ENCODE measurements at regions not wholly inside any gene's neighbourhood (a gene's known extent, or its start where the extent isn't known, plus 50 kb on each side); places are given as distances from the start of the nearest gene placed in this dataset.

DNA sequence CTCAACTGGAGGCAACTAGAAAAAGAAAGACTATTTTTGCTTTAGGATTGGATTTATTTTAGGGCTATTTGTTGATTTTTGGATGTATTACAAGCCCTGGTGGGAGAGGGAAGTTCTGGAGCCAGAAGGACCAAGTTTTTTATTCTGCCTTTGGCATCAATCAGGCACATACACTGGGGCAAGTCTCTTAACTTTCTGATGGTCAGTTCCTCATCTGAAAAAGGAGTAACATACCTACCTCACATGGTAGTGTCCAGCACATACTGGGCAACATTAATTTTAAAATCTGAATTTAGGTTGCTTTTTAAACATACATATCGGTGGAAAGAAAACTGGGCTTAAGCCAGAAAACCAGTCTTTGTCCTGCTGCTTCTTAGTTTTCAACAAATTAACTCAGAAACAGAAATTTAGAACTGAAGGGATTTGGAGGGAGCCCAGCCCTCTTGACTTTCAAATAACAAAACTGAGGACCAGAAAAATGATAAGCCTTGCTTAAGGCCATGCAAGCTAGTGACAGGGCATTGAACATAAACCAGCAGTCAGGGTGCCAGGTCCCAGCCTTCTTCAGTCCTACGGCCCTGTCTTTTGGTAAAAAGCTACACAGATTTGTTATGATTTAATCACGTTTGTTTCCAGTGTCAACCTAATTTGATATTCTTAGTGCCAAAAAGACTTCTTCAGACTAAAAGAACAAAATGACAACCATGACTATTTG lies 90.2 kb upstream of the SLC38A2 start:
- DNase-seq, result no peak

DNA sequence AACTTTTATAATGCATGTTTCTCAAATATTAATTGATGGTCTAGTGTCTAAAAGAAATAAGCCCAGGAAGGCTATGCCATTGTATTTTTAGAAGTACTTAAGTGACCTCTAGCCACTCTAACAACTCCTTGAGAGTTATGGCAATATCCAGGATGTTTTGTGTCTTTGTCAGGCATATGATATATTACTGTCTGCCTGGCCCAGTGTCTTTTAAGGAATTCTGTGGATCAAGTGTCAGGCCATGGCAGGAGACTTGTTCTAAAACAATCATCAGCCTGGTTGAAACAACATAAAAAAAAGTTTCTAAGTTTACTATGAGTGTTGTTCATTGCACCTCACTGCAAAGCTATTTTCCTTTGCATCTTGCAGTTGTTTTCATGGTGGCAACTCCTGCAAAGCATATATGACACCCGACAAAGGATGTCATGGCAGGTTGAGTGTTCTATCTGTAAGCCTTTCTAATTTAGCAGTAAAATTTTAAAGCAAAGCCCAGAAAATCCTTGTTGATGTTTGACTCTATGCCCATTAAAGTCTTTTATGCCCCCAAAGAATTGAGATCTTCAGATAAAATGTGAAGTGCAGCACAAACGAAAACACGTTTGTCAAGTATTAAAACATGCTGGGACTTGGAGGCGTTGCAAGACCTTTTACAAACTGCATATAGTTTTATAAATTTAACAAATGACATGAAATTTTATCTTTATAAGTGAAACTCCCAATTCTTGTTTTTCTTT lies 89.5 kb upstream of the SLC38A2 start:
- no peak for DNase-seq

DNA sequence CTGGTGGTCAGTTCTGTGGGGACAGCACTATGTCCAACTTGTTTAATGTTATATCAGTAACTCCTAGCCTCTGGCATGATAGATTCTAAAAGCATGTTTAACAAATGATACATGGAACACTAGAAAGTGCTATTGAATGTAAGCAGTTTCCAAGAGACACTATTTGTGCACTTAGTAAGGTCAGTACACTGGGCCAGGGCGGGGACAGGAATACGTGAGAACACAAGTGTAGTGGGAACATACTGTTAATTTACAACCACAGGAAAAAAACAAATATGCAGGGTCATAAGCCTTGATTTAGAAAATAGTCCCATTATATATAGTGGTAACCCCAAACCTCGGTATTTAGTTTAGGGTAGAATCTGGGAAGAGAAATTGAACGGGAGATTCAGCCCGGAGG lies 88.9 kb upstream of the SLC38A2 start:
- DNase-seq, result no peak

DNA sequence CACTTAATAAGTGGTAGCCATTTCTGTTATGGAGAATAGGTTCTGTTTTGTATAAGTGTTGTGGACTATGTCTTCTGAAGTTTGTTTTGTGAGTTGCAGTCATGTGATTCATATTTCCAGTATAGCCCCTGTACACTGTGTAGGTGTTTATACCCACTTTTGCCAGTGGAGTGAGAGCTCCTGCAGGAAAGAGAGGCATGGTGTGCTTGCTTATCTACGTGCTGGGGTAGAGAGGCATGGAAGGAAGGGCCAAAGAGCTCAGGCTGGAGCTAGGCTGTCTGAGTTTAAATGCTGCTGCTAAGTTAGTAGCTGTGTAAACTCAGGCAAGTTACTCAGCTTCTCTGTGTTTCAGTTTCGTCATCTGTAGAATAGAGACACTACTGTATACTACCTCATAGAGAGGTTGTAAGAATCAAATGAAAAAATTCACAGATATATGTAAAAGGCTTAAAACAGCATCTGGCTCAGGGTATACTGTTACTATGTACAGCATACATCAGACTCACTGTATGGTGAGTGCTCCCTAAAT lies 88.2 kb upstream of the SLC38A2 start:
- DNase-seq, result no peak

DNA sequence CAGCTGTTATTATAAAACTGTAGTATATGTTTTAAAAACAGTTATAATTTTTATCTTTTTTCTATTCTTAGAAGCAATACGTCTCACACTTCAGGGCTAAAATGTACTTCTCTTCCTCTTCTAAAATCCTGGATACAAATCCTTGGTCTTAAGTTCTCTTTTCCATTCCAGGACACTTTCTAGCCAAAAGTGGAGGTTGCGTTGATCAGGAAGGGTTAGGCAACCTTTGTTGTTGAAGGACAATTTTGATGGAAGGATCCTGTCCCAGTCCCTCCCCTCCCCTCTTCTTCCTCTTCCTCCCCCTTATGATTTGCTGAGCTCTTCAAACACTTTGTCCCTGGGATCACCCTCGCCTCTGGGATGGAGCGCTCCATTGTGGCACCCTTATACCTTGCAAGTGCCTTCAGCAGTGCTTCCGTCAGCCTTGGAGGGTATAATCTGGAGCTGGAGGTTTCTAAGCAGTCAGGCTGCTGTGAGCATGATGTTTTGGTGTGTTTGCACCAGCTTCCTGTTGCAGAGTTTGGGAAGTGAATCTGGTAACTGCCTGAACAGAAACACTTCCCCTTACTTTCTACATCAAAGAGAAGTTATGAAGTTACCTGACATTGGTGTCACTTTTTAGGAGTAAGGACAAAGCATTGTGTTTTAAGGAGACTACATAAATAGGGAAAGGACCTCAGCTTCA lies 87.4 kb upstream of the SLC38A2 start:
- no peak for DNase-seq

DNA sequence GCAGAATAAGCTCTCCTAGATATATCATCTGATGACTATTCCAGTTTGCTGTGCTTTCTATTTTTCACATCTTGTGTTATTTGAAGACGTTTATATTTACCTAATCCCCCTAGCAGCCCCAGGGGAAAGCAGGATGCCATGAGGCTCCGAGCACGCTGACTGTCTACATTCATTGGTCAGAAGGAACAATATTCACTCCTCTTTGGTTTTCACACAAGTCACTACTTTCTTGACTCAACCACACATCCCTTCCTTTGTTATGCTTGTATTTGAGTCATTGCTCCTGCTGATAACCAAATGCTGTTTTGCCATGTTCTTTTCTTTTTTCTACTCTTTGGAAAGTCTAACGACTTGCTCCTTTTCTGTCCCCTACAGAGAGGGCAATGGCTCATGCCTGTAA lies 86.5 kb upstream of the SLC38A2 start:
- no peak for DNase-seq

DNA sequence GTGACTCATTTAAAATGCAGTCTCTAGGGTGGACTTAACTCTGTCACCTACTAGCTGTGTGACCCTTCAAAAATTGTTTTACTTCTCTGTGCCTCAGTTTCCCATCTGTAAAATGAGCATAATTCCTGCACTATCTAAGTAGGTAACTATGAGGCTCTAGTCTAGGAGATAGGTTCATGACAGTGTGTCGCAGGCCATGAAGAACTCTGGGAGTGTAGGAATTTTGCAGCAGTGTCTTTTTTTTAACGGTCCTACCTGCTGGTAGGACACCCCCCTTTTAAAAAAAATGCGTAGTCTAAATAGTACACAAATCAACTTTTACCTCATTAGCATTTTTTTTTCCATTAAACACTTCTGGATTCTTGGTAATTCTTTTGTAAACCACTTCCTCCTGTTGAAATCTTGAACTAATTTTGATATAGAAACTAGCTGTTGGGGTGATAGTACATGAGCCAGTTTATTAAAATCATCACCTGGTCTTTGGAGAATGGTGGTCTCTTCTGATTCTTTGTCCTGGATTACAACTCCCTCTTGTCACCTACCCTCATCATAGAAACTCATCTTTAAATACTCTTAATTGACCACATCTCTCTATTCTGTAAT lies 86.0 kb upstream of the SLC38A2 start:
- DNase-seq, result no peak

DNA sequence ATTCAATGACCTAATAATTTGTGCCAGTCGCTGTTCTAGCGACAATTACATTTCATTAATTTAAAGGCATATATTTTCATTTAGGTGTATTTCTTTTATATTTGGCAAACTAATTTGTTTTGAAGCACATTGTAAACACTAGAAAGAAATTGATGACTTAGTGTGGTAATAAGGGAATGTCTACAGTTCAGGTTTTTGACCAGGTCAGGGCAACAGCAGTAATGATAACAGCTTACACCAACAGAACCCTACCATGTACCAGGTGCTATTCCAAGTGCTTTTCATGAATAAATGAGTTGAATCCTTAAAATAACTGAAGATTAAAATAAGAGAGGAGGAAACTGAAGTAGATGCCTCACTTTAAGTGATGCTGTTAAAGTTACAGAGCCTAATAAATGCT lies 85.4 kb upstream of the SLC38A2 start:
- no peak for DNase-seq

DNA sequence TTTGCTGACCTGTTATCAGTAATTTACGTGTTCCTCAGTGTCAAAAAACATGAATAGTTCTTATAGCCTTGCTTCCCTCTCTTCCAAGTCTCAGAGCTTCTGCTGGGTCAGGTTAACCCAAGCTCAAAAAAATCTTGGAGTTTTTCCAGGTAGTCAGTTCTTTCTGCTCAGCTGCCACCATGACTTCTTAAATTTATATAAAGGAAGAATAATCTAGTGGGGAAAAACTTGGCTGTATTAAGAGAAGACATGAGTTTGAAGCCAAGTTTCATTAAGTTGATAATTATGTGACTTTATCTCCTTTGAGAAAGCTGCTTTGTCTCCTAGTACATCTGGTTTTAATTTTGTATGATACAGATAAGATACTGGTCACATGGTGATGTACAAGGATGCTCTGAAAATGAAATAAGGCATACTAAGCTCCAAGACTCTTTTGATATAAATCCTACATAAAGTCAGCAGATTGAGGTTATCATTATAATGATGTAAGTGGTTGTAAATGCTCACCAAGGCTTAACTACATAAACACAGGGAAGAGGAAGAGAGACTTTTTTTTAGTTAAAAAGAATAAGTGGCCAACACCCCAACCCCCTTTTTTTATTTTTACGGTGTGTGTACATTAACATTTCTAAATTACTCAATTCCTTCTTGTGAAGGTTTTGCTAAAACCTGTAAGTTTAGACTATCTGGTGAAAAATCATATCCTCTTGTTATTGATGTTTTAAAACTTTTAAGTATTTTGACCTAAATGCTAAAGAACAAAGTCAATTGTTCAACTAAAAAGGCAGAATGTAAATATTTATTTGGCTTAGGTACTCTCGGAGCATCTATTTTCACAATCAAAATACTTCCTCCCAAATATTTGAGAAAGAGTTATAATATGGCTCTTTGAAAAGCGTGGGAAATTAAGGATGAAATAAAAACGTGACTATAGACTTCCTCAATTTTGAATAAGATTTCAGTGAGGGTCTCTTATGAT lies 84.1 kb upstream of the SLC38A2 start:
- DNase-seq, result no peak

DNA sequence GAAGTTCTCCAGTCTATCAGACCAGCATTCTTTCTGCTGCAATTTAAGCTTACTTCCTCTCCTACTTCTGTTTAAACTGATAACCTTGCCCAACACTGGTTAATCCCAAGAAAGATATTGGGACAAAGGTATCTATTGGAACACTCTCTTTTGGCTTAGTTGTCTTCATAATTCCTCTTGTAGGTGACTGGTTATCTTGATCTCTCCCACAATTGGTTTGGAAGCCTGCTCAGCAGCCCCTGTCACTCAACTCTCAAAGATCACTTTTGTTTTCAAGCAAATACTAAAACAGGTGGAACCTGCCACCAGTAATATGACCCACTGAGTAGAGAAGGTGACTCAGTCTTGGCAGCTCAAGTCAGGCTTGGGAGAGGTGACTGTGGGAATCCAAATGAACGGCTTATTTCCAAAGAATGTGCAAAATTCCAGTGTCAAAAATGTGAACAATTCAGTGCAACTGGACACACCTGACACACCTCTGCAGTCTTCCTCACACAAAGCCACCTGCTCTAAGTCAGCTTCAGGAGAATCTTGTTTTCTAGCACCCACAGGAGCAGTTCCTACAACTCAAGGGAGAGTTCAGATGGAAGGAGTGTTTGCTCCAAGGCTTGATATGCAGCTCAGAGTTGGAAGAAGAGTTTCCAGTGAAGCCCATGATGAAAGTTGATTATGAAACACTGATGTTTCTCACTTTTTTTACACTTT lies 83.2 kb upstream of the SLC38A2 start:
- no peak for DNase-seq

DNA sequence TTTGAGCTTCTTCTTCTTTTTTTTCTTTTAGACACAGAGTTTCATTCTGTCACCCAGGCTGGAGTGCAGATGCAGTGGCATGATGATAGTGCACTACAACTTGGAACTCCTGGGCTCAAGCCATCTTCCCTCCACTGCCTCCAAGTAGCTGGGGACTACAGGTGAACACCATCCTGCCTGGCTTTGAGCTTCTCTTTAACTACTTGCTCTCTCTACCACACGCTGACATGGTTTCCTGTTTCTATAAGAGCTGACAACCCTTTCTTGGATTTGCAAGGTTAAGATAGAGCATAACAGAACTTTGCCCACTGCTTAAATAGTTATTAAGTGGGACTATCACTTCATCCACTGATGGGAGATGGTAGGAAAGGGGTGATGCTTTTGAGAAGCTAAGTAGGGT lies 82.4 kb upstream of the SLC38A2 start:
- DNase-seq, result no peak

DNA sequence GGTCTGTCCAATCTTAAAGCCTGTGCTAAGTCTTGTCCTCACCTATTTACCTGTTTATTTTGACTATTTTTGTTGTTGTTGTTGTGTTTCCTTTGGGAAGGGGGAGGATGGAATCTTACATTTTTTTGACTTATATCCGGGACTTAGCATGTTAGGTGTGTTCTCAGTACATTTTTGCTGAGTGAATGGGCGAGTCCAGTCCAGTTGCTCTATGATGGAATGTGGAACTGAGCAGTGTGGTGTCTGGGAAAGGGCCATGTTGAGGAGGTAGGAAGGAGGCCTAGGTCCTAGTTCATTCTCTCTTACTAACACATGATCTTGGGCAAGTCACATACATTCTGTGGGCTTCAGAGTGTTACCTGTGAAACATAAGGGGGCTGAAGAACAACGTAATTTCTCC lies 80.9 kb upstream of the SLC38A2 start:
- no peak for DNase-seq

DNA sequence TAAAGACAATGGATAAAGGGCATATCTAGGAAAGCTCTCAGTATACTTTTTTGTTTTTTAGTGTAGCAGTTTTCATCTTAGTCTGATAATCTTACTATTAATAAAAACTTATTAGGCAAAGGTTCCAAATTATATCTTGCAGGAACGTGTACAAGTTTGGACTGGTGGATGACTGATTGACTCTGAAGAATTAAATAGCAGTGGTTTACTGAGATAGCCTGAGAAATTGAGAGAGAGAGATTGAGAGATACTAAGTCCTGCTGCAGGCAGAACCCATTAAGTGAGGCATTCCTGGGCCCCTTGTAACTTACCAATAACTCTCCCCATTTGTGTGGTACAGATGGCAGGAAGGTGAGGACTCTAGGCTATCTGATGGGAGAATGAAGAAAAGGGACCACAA lies 80.2 kb upstream of the SLC38A2 start:
- no peak for DNase-seq

DNA sequence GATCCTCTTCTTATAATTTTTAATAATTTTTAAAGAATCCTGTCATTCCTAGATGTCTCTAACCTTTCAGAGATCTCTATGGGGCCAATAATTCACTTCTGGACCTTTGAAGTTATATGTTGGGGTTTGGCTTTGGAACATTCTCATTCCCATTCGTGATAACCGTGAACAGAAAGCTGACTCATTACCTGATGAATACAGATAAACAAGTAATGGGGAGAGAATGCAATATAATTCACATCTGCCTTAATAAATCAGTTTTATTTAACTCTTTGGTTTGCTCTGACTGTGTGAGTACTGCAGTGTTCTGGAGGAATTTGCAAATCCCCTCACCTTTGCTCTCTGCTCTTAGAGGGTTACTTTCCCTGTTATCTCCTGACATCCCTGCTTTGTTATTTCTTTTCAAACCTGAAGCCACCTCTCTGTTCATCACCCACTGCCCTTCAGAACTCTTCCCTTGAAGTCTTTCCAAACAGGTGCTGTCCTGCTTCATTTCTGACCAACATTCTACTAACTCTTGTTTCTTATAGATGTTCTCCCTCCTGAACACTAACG lies 79.6 kb upstream of the SLC38A2 start:
- no peak for DNase-seq

DNA sequence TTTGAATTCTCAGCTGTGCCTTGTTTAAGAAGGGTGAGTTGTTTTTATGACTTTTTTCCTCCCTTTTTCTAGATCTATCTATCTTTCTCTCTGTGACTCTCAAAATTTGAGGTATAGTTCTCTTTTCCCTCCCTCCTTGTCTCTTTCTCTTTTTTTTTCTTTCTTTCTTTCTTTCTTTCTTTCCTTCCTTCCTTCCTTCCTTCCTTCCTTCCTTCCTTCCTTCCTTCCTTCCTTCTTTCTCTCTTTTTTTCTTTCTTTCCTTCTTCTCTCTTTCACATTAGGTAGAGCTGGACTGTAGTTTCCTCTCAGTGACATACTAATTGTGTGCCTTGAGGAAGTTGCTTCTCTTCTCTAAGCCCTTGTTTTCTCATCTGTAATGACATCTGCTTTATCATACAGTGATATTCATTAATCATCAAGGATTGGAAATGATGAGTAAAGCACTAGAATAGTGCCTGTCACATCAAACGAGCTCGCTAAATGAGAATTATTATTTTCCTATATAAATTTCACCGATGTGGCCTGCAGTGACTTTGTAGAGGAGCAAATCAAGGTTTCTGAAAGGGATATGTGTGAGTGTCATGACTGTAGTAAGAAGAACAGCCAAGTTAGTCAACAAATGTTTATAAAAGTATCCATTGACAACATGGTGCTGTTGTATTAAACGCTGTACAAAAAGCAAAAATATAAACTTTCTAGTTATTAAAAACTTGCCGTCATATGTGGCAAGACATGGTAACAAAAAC lies 78.9 kb upstream of the SLC38A2 start:
- no peak for DNase-seq

DNA sequence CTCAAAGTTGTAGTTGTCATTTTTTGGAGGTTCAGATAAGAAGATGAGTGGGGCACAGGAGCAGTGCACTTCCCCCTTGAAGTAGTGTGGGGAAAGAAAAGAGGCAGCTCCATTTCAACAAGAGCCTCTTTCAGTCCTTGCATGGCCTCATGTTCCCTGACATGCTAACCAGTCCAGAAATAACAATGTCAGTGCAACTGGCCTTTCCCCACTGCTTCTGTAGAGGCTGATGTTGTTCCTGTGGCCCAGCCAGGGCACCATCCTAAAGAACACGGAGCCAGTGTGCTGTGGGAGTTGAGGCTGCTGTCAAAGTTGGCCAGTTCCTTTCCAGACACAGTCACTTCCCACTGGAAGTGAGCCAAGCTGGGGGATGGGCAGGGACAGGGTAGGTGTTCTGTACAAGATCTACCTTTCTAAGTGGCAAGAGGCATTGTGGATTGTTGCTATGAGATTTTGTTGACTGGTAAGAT lies 77.7 kb upstream of the SLC38A2 start:
- peak; percentile 12 for DNase-seq

DNA sequence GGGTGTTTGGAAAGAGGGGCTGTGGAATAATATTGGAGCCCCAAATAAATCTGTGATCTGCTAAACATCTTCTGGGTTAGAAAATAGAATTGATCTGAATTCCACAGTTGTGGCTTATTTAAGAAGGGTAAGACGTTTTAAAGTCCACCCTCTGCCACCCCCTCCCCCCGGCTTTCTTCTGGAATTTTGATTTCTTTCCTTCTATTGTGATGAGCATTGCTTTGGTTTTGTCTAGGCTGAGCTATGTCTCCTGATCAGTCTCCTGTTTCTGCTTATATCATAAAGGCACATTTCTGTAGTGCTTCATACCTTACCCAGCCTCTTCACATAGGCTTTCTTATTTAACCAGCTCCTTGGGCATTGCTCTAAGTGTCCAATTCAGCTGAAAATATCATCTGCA lies 77.3 kb upstream of the SLC38A2 start:
- no peak for DNase-seq

DNA sequence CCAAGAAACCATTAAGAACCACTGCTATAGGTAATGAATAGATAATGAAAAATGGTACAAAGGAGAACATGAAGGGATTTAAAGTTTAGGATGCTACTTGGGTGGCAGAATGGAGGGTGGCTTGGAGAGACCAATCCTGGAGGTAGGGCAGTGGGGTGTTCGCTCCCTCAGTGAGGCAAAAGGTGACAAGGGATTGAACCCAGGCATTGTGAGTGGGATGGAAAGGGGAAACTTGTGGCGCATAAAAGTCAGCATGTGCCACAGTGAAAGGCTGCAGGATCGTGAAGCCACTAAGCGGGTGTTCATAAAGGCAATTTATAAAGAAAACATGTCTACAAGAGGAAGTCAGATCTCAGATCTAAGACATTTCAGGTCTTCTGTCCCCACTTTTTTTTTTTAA lies 76.7 kb upstream of the SLC38A2 start:
- DNase-seq, result no peak

DNA sequence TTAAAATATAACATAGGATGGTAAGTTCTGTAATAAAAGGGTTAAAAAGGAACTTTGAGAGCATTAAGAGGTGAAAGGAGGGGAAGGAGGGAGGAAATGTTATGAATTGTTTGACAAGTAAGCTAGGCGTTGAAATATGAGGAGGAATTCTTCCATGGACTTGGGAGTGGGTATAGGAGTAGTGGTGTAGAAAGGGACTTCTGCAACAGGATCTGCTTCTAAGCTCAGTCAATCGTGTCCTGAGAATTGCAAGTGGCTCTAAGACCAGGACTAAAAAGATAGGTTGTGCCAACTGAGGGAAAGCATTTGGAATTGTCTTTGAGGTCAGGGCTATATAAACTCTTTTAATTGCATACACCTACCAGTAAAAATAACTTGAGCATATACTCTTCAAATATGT lies 74.1 kb upstream of the SLC38A2 start:
- peak; percentile 17 for DNase-seq

DNA sequence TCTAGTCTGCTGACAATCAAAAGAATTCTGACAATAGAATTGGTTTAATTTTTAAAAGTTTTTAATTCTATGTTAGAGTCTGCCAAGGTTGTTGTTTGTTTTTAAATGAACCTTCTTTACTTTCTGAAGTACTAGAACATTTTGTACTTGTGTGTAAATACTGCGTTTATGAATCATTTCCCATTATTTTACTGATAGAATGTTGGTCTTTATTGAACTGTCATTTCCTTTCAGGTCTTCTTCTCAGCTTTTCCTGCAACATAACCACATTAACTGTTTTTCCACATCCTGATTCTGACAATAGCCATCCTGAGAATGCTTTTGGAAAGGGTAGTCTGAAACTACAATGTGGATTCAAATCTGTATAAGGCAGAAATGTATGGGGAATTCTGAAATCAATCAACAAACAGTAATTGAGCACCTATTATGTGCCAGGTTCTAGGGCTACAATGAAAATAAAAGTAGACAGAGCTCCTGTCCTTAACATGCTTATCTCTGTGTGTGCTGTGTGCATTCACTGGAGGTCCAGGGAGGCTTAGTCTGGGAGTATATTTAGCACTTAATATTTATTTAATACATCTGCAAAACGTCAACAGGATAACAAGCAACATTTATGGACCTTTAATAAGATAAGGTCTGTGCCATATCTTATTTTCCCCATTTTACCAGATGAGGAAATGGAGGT lies 73.1 kb upstream of the SLC38A2 start:
- no peak for DNase-seq

All from NCI-H82 (cell line).